ENCODE measurements at regions not wholly inside any gene's neighbourhood (a gene's known extent, or its start where the extent isn't known, plus 50 kb on each side); places are given as distances from the start of the nearest gene placed in this dataset.
"Not testable (repeated sequence)": the region's sequence is repeated elsewhere in the genome, so short reads cannot be mapped to it uniquely, and the experiment has no call there.

DNA sequence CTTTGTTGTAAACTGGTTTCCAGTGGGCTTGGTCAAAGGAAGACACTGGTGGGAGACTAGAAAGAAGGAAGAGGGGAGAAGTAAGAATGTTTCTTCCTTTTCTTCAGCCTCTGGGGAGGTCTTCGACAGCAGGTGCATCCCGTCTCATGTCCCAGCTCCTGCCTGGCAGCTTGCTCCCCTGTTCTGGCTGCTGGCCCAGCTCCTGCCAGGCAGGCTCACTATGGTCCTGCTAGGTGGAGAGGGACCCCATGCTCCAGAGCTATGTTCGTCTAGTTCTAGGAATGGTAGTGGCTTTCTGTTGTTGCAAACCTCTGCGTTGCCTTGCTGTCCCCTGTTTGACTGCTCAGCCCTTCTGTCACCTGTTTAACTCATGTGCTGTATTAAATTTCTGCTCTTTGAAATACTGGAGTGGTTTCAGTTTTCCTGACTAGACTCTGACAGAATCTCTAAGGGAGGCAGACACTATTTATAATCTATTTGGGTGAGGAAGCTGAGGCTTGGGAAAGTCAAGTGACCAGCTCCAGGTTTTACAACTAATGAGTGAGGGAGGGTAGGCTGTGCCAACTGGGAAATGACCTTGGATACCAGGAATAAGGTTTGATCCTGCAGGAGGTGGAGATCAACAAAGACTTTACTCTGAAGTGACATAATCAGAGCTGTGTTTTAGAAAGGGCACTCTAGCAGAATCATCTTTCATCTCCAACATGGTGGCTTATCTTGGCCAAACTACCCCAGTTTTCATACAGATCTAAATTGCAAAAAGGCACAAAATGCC lies 94.7 kb upstream of the DDHD1 start:
- Histone ChIP-seq H3K4me3 (ENCODE audit: low read length) (no peak overlapping the region), H3K9me3 (ENCODE audit: control insufficient read depth, low read length) (peaks cover 59% of the 10 kb centered on the region), H3K27ac (ENCODE audit: low read depth, low read length) (no peak overlapping the region), H3K4me1 (ENCODE audit: control insufficient read depth, insufficient read depth, low read length) (no peaks in the 10 kb centered on the region), H3K9ac (ENCODE audit: extremely low read depth, low read length, poor library complexity, severe bottlenecking) (no peak overlapping the region), H3K27me3 (ENCODE audit: control insufficient read depth, insufficient read depth, low read length, poor library complexity, severe bottlenecking) (no peaks in the 10 kb centered on the region), H3K36me3 (ENCODE audit: control insufficient read depth, insufficient read depth, low read length) (no peaks in the 10 kb centered on the region)
- no peak for DNase-seq
- no peak overlapping the region for H3K4me3 Mint-ChIP-seq
- H3K36me3 Mint-ChIP-seq (ENCODE audit: low read depth) = peaks cover 11% of the 10 kb centered on the region
- peaks cover 33% of the 10 kb centered on the region for H3K9me3 Mint-ChIP-seq
- H3K27me3 Mint-ChIP-seq (ENCODE audit: insufficient read depth) = no peaks in the 10 kb centered on the region
- H3K27ac Mint-ChIP-seq = no peak overlapping the region
- 90 to 93% methylated on average over 2 to 4 of the region's 4 CpGs for WGBS, 2 experiments (ENCODE audit: insufficient coverage in 1 of 2, insufficient read length in 1 of 2)
- TF ChIP-seq, protein P1, sequence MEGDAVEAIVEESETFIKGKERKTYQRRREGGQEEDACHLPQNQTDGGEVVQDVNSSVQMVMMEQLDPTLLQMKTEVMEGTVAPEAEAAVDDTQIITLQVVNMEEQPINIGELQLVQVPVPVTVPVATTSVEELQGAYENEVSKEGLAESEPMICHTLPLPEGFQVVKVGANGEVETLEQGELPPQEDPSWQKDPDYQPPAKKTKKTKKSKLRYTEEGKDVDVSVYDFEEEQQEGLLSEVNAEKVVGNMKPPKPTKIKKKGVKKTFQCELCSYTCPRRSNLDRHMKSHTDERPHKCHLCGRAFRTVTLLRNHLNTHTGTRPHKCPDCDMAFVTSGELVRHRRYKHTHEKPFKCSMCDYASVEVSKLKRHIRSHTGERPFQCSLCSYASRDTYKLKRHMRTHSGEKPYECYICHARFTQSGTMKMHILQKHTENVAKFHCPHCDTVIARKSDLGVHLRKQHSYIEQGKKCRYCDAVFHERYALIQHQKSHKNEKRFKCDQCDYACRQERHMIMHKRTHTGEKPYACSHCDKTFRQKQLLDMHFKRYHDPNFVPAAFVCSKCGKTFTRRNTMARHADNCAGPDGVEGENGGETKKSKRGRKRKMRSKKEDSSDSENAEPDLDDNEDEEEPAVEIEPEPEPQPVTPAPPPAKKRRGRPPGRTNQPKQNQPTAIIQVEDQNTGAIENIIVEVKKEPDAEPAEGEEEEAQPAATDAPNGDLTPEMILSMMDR (conservative IDR thresholded peaks at IDR 0.05) = no peak
- H3K4me1 Mint-ChIP-seq = no peaks in the 10 kb centered on the region

DNA sequence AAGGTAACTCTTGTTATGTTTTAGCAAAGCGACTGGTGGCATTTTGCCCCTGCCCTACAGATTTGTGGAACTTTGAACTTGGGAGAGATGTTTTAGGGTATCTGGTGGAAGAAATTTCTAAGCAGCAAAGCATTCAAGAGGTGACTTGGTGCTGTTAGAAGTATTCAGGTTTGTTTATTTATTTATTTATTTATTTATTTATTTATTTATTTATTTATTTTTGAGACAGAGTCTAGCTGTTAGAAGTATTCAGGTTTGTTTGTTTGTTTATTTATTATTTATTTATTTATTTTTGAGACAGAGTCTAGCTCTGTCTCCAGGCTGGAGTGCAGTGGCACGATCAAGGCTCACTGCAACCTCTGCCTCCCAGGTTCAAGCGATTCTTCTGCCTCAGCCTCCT lies 89.8 kb upstream of the DDHD1 start:
- 83 to 93% methylated on average over 2 to 3 of the region's 3 CpGs for WGBS, 2 experiments (ENCODE audit: insufficient coverage in 1 of 2, insufficient read length in 1 of 2)
- H3K27ac Mint-ChIP-seq; H3K4me3 Mint-ChIP-seq; H3K4me3 ChIP-seq (ENCODE audit: low read length); H3K36me3 ChIP-seq (ENCODE audit: control insufficient read depth, insufficient read depth, low read length); H3K27ac ChIP-seq (ENCODE audit: low read depth, low read length); DNase-seq; H3K4me1 ChIP-seq (ENCODE audit: control insufficient read depth, insufficient read depth, low read length); H3K9ac ChIP-seq (ENCODE audit: extremely low read depth, low read length, poor library complexity, severe bottlenecking); H3K27me3 Mint-ChIP-seq (ENCODE audit: insufficient read depth); H3K4me1 Mint-ChIP-seq; H3K27me3 ChIP-seq (ENCODE audit: control insufficient read depth, insufficient read depth, low read length, poor library complexity, severe bottlenecking): not testable (repeated sequence)
- Mint-ChIP-seq H3K36me3 (ENCODE audit: low read depth) (peaks cover 20% of the 10 kb centered on the region), H3K9me3 (peaks cover 55% of the 10 kb centered on the region)
- peaks cover 75% of the 10 kb centered on the region for H3K9me3 ChIP-seq (ENCODE audit: control insufficient read depth, low read length)

- TF ChIP-seq, protein P1 (conservative IDR thresholded peaks at IDR 0.05) = no peak
- no peak overlapping the region for H3K27ac Mint-ChIP-seq
- no peak for DNase-seq
- peaks cover 9% of the 10 kb centered on the region for H3K36me3 ChIP-seq (ENCODE audit: control insufficient read depth, insufficient read depth, low read length)
- H3K4me3 Mint-ChIP-seq = no peak overlapping the region
- peaks cover 51% of the 10 kb centered on the region for H3K9me3 ChIP-seq (ENCODE audit: control insufficient read depth, low read length)
- H3K4me1 Mint-ChIP-seq = peaks cover 21% of the 10 kb centered on the region
- 97% methylated on average over 1 of the region's 1 CpG; no CpG with 5 or more reads in 1 of the 2 experiments for WGBS, 2 experiments (ENCODE audit: insufficient coverage in 1 of 2, insufficient read length in 1 of 2)
- H3K36me3 Mint-ChIP-seq (ENCODE audit: low read depth) = peaks cover 6% of the 10 kb centered on the region
- H3K27me3 Mint-ChIP-seq (ENCODE audit: insufficient read depth) = no peaks in the 10 kb centered on the region
- no peaks in the 10 kb centered on the region for H3K27me3 ChIP-seq (ENCODE audit: control insufficient read depth, insufficient read depth, low read length, poor library complexity, severe bottlenecking)
- peaks cover 33% of the 10 kb centered on the region for H3K9me3 Mint-ChIP-seq
- no peak overlapping the region for H3K27ac ChIP-seq (ENCODE audit: low read depth, low read length)
- peak overlapping the region; percentile 57 for H3K4me3 ChIP-seq (ENCODE audit: low read length)
- H3K4me1 ChIP-seq (ENCODE audit: control insufficient read depth, insufficient read depth, low read length) = peaks cover 5% of the 10 kb centered on the region
- no peak overlapping the region for H3K9ac ChIP-seq (ENCODE audit: extremely low read depth, low read length, poor library complexity, severe bottlenecking)
These were observed 84.4 kb upstream of the DDHD1 start for GRCh38 chr14:53237488-53237887.
